SIG-M5 treated with dmso at 0.1 percent for 504 hours (cell line): ENCODE measurements at regions not wholly inside any gene's neighbourhood (a gene's known extent, or its start where the extent isn't known, plus 50 kb on each side); places are given as distances from the start of the nearest gene placed in this dataset.
"Not testable (repeated sequence)": the region's sequence is repeated elsewhere in the genome, so short reads cannot be mapped to it uniquely, and the experiment has no call there.

Experiments
- DNase-seq: peaks from one replicate; lab custom pipeline; 2025; ENCODE audit not compliant: unreplicated experiment; lab: John Stamatoyannopoulos, UW

- not testable (repeated sequence) for DNase-seq
Observed at GRCh38 chr5:176018598-176018997, 50.5 kb upstream of the THOC3 start.

DNA sequence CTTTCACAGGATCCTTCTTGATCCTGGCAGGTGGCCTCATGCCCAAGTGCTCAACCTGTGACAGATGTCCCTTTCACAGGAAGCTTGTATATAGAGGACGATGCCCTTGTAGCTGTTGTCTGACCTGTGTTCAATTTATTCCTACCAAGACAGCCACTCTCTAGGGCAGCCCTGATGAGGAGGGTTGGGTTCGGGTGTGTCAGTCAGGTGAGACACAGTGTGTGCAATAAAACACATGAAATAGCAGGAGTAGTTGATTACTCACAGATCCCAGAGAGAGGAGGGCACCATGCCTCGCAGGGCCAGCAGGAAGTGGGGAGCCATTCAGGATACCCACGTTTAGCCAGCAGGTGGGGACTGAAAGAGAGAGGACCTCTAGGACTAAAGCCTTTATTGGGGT is 52.7 kb upstream of the THOC3 start:
- DNase-seq, result not testable (repeated sequence)

GRCh38 chr5:176023535-176023934 is 55.4 kb upstream of the THOC3 start:
- not testable (repeated sequence) for DNase-seq

DNA sequence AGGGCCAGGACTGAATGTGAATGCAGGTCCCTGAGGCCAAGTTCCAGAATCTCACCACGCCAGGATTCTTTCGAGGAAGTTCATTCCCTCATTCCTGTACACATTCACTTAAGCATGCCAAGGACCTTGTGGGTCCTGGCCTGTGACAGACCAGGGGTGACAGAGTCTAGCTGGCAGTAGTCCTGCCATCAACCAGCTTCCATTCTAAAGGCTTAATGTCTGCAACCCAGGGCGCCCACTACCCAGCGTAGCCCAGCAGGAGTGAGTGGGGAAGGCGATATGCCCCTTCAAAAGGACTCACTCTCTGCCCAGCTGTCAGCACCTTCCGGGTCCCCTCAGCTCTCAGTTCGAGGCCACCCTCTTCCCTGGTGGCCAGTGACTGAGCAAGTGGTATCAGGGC is 61.3 kb upstream of the THOC3 start:
- not testable (repeated sequence) for DNase-seq

DNA sequence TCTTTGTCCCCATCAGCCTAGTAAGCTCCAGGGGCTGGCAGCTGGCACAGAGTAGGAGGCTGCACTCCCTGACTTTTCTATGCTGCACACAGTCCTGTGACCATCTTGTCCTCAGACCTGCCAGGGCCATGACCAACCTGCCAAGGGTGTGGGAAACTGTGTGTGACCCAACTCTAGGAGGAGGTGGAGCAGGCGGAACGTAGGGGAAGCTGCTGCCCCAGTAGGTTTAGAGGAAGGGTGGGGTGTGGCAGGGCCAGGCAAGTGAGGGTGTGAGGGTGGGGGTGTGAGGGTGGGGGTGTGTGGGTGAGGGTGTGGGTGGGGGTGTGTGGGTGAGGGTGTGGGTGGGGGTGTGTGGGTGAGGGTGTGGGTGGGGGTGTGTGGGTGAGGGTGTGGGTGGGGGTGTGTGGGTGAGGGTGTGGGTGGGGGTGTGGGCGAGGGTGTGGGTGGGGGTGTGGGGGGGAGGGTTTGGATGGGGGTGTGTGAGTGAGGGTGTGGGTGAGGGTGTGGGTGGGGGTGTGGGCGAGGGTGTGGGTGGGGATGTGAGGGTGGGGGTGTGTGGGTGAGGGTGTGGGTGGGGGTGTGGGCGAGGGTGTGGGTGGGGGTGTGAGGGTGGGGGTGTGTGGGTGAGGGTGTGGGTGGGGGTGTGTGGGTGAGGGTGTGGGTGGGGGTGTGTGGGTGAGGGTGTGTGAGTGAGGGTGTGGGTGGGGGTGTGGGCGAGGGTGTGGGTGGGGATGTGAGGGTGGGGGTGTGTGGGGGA is 62.4 kb upstream of the THOC3 start:
- not testable (repeated sequence) for DNase-seq

DNA sequence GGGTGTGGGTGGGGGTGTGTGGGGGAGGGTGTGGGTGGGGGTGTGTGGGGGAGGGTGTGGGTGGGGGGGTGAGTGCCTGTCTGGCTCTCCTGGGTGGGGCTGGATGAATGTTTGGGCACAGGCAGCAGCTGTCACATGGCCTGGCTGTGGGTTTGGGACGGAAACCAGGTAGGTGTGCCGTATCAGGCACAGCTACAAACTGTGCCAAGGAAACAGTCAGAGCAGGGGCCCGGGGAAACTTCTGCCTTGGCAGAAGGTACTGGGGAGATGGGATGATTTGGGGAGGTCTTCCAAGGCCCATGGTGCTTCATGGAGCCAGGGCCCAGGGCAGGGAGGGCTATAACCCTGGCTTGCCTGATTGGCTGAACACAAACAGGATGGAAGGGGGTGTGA is 63.0 kb upstream of the THOC3 start:
- DNase-seq, result not testable (repeated sequence)

- DNase-seq, result not testable (repeated sequence)
Observed at GRCh38 chr5:176033186-176033585, 65.1 kb upstream of the THOC3 start.

DNA sequence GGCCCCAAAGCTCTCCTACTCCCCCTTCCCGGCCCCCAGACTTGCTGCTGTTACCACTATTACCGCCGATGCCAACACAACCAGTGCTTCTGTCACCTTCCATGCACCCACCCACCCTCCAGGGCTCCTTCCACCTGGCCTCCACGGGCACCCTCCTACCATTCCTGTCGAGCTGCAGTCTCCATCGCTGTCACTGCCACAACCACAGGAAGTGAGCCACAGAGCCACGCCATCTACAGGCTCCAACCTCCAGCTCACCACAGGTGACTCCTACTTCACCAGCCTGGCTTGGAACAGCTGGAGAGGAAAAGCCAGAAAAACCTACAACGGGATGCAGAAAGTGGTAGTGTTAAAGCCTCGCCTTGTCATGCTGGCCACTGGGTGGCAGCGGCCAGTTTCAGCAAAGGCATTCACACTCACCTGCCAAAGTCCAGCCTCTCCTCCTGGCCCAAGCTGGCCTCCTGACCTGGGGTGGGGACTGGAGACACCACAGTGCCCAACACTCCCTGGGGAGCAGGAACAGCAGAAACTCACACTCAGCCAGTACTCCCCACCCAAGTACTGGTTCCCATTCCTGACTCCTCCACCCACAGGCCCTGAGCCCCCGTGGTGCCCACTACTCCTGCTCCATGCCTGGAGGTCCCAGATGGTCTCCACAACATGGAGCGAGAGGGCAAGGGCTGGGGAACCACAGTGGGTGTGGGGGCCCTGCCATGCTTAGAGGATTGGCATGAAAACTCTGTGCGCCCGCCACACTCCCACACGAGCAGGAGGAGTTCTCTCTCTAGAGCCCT is 66.5 kb upstream of the THOC3 start:
- not testable (repeated sequence) for DNase-seq

- DNase-seq, result not testable (repeated sequence)
Observed at GRCh38 chr5:176035201-176035530, 67.1 kb upstream of the THOC3 start.

DNA sequence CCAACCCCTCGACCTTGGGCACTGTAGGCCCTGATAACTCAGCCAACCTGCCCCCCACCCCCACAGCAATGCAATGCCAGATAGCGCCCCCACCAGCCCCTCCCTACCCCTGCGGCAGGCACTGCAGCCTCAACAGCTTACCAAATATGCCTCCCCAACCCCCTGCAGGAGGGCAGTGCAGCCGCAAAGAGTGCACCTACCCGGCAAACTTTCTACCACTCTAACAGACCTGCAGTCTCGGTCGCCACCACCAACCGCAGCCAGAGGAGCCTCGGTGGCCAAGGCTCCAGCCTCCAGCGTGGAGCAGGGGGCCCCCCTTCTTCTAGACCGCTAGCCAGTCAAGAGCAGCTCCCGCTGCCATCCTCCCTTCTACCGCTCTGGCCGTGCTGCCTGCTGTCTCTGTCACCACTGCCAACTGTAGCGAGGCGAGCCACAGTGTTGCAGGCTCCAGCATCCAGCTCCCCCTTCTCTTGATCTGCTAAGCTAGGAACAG is 67.7 kb upstream of the THOC3 start:
- not testable (repeated sequence) for DNase-seq

GRCh38 chr5:176036391-176036790 is 68.3 kb upstream of the THOC3 start:
- not testable (repeated sequence) for DNase-seq

- not testable (repeated sequence) for DNase-seq
Observed at GRCh38 chr5:176037190-176037589, 69.1 kb upstream of the THOC3 start.

GRCh38 chr5:176040105-176040801 is 72.1 kb upstream of the THOC3 start:
- DNase-seq, result not testable (repeated sequence)

DNA sequence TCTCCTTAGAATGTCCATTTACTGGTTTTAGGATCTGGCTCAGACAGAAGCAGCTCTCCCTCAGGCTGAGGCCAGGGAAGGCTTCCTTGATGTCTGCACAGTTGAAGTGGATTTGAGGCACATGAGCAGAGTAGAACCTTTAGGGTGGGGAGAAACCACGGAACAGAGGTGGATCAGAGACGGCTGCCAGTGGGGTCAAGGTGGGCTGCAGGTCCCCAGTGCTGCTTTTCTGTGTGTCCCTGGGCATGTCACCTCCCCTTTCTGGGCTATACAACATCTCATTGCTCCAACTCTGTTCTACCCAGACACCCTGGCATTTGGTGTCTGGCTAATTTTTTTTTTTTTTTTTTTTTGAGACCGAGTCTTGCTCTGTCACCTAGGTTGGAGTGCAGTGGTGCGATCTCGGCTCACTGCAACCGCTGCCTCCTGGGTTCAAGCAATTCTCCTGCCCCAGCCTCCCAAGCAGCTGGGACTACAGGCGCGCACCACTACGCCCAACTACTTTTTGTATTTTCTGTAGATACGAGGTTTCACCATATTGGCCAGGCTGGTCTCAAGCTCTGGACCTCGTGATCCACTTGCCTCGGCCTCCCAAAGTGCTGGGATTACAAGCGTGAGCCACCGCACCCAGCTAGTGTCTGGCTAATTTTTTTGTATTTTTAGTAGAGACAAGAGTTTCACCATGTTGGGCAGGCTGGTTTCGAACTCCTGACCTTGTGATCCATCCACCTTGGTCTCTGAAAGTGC is 73.3 kb upstream of the THOC3 start:
- DNase-seq, result not testable (repeated sequence)

DNA sequence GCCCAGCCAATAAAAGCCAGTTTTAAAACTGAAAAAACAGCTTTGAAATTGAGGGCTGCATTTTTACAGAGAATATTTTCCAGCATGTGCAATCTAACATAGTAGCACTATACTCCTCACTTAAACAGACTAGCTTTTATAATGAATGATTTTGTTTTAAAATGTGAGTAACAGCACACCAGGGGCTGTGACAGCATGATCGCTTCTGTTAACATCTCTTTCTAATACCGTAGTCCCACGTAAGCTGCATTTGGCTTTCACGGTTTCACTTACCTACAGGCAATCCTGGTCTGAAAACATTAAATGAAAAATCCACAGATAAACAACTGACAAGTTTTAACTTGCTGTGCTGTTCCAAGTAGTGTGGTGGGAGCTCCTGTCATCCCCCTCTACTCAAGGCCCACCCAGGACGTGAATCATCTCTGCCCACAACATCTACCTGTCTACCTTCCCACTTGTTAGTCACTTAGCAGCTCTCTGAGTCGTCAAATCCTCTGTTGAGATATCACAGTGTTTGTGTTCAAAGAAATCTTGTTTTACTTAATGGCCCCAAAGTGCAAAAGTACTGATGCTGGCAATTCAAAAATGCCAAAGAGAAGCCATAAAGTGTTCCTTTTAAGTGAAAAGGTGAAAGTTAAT is 74.0 kb upstream of the THOC3 start:
- not testable (repeated sequence) for DNase-seq

- not testable (repeated sequence) for DNase-seq
Observed at GRCh38 chr5:176043252-176043829, 75.2 kb upstream of the THOC3 start.

DNA sequence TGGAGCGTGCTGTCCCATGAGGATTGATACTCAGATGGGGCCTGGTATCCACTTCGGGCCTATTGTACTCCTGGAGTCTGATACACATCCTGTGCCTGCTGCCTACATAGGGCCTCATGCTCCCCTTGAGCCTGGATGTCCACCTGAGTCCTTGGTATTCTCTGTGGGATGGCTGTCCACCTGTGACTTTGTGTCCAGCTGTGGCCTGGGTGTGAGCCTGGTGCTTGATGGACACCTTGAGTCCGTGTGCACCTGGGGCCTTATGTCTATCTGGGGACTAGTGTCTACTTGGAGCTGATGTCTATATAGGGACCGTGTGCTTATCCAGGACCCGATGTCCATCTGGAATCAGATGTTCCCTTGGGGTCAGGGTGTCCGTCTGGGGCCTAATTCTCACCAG is 75.9 kb upstream of the THOC3 start:
- not testable (repeated sequence) for DNase-seq

GRCh38 chr5:176044431-176044830 is 76.3 kb upstream of the THOC3 start:
- not testable (repeated sequence) for DNase-seq

GRCh38 chr5:176045442-176045841 is 77.3 kb upstream of the THOC3 start:
- not testable (repeated sequence) for DNase-seq

- DNase-seq, result not testable (repeated sequence)
Observed at GRCh38 chr5:176048671-176049070, 80.6 kb upstream of the THOC3 start.
